ENCODE measurements at regions not wholly inside any gene's neighbourhood (a gene's known extent, or its start where the extent isn't known, plus 50 kb on each side); places are given as distances from the start of the nearest gene placed in this dataset.
"Not testable (repeated sequence)": the region's sequence is repeated elsewhere in the genome, so short reads cannot be mapped to it uniquely, and the experiment has no call there.

- TF ChIP-seq CTCF, POLR2A, POLR2AphosphoS5 (IDR thresholded peaks at IDR 0.05): not testable (repeated sequence)
These were observed 192.6 kb upstream of the IRF2BP2 start for GRCh38 chr1:234802586-234802985.

All from breast epithelium (tissue), 3 donors.